IgD-negative memory B cell (primary cell): ENCODE measurements at regions not wholly inside any gene's neighbourhood (a gene's known extent, or its start where the extent isn't known, plus 50 kb on each side); places are given as distances from the start of the nearest gene placed in this dataset.

Source experiments
- H3K27ac Mint-ChIP-seq, 3 donors: one replicate each; pipeline ENCODE4 v1.8.0; 2020 to 2022; ENCODE audit warnings: mild to moderate bottlenecking in 3 of 3, mixed read lengths in 3 of 3, moderate library complexity in 1 of 3
- H3K27me3 Mint-ChIP-seq: one replicate; pipeline ENCODE4 v1.8.0; 2021; ENCODE audit warnings: mixed read lengths
- H3K36me3 Mint-ChIP-seq: one replicate; pipeline ENCODE4 v1.8.0; 2020; ENCODE audit warnings: mild to moderate bottlenecking, mixed read lengths
- H3K4me1 Mint-ChIP-seq, 3 donors: one replicate each; pipeline ENCODE4 v1.8.0; 2020 to 2022; ENCODE audit warnings: mixed read lengths in 3 of 3, mild to moderate bottlenecking in 1 of 3
- H3K4me3 Mint-ChIP-seq, 4 donors: one replicate each; pipeline ENCODE4 v1.8.0; 2020 to 2022; ENCODE audit warnings: mild to moderate bottlenecking in 4 of 4, mixed read lengths in 4 of 4, moderate library complexity in 3 of 4
- H3K9me3 Mint-ChIP-seq, 3 donors: one replicate each; pipeline ENCODE4 v1.8.0; 2020 to 2021; ENCODE audit warnings: mixed read lengths in 3 of 3, mild to moderate bottlenecking in 1 of 3

DNA sequence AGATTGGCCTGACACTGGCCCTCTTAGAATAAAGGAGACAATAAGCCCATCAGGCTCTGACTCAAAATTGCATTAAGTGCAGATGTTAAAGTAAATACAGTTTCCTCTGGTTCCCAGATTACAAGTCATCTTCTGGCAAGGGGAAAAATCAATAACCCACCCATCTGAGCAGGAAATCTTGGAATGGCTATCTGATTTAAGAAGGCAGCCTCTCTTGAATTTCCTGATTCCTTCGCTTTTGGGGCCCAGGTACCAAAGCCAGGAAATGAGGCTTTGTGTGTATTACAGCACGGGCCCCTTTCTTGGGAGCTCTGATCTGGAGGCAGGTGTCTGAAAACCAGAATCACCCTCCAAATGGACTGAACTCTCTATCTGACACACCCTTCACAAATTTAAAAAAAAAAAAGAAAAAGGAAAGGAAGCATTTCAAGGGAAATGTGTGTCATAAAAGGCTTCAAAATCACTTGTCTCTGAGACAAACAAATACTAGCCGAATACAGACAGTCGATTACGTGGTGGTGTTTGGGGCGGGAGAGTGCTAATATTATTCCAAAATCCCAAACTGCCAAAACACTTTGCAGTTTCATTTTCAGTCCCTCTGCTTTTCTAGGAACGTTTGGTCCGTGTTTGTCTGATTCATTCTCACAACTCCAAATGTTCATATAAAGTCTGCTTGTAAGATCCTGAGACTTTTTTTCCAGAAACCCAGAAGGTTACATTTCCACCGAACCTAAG lies 240.9 kb upstream of the CAMK1G start:
- Mint-ChIP-seq H3K9me3 (peaks cover 0 to 3% (median 0%) of the 10 kb centered on the region in 3 donors), H3K36me3 (no peaks in the 10 kb centered on the region), H3K27me3 (no peaks in the 10 kb centered on the region)

DNA sequence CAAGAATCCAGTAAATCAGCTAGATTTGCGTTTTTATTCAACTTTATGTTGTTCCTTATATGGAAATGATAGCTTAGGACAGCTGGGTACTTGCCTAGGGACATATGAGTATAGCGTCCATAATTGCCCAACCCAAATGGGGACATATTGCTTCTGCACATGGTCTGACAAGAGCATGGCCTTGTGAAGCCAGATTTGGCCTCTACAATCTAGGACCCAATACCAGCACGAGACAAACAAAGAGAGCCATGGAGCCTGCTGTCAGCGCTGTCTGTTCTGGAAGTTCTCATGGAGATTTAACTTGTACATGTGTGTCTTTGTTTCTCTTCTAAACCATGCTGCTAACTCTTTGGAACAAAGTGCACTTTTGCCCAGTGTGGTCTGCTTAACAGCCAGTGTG lies 240.0 kb upstream of the CAMK1G start:
- H3K4me1 Mint-ChIP-seq = peaks cover 0 to 1% (median 0%) of the 10 kb centered on the region in 3 donors
- H3K4me3 Mint-ChIP-seq = no peak overlapping the region
- peaks cover 0 to 3% (median 0%) of the 10 kb centered on the region in 3 donors for H3K9me3 Mint-ChIP-seq
- H3K36me3 Mint-ChIP-seq = no peaks in the 10 kb centered on the region
- no peaks in the 10 kb centered on the region for H3K27me3 Mint-ChIP-seq
- H3K27ac Mint-ChIP-seq = no peak overlapping the region

More for the DNA sequence above, 240.9 kb upstream of the CAMK1G start:
- H3K4me1 Mint-ChIP-seq = peaks cover 0 to 1% (median 0%) of the 10 kb centered on the region in 3 donors
- no peak overlapping the region for H3K27ac Mint-ChIP-seq
- no peak overlapping the region for H3K4me3 Mint-ChIP-seq

DNA sequence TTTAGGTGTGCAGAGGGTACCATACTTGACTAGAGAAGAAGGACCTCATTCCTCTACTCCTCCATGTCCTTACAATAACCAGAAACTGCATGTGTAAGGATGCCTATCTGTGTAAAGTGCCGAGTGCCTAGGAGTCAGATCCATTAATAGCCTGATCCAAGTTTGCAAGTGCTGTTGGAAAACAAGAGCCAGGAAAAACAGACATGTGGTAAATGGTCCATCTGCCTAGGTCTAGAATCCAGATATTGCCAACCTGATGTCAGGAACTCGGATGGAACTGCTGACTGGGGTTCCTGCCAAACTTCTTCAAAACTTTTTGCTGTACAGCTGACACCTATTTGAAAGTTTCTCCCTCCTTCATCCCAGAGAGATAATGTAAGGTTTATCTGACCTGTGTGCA lies 239.4 kb upstream of the CAMK1G start:
- H3K9me3 Mint-ChIP-seq = peaks cover 0 to 3% (median 0%) of the 10 kb centered on the region in 3 donors
- peak overlapping the region in 1 of 3 donors; percentile 27 for H3K27ac Mint-ChIP-seq
- H3K4me3 Mint-ChIP-seq = no peak overlapping the region
- H3K36me3 Mint-ChIP-seq = no peaks in the 10 kb centered on the region
- H3K27me3 Mint-ChIP-seq = no peaks in the 10 kb centered on the region
- H3K4me1 Mint-ChIP-seq = peaks cover 0 to 1% (median 0%) of the 10 kb centered on the region in 3 donors

DNA sequence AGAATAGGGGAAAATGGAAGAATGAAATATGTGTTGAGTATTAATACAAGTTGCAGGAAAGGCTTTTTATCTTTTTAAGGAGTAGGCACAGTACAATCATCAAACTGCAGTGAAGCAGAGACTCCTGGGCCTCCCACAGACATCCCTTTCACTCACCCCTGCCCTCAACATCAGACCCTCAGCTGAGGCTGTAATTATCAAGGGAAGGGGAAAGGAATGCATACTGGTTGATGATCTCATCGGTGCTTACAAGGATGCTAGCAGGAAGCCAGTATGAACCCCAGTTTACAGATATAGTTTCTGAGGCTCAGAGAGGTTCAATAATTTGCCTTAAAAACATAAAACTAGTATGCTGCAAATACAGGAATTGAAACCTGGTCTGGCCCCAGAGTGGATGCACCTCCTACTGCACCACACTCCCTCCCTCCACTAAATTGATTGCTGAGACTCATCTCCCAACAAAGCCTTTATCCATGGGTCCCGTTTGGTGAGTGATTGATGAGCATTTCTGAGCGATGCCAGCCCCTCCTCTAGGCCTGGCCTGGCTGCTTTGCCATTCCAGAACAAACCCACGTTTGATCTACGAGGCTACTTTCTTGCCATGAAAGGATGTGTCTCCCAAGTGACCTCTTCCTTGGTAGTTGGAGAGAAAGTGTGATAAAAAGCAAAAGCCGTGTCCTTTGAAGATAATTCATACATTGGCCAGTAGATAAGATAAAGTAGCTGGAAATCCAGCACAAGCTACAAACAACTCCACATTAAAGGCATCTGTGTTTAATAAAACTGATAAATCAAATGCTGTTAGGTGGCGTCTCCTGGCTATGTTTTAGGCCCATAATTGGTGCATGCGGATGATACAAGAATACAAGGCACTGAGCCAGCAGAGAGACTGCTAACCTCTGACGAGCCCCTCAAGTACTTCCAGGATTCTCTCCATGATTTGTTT lies 233.9 kb upstream of the CAMK1G start:
- Mint-ChIP-seq H3K9me3 (peaks cover 0 to 3% (median 0%) of the 10 kb centered on the region in 3 donors), H3K36me3 (no peaks in the 10 kb centered on the region), H3K27me3 (no peaks in the 10 kb centered on the region), H3K4me1 (no peaks in the 10 kb centered on the region), H3K4me3 (no peak overlapping the region), H3K27ac (no peak overlapping the region)

DNA sequence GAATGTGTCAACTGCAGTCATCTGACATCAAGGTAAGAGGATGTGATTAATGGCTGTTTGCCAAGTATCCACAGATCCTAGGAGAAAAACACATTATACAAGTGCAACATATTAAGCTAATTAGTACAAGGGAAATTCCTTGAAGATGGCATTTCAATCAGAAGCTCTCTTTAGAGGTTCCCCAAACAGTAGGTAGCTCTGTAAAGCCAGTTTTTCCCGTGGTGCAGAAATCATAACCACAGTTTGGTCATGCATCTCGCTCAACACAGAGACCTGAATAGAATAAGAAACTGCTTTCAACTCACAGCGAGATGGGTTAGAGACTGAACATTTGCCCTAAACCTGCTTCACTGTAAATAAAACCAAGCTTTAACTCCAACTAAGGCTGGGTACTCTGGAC lies 230.5 kb upstream of the CAMK1G start:
- no peak overlapping the region for H3K27ac Mint-ChIP-seq
- H3K9me3 Mint-ChIP-seq = no peaks in the 10 kb centered on the region
- H3K4me3 Mint-ChIP-seq = no peak overlapping the region
- peaks cover 3% of the 10 kb centered on the region for H3K27me3 Mint-ChIP-seq
- H3K36me3 Mint-ChIP-seq = peaks cover 1% of the 10 kb centered on the region
- no peaks in the 10 kb centered on the region for H3K4me1 Mint-ChIP-seq

DNA sequence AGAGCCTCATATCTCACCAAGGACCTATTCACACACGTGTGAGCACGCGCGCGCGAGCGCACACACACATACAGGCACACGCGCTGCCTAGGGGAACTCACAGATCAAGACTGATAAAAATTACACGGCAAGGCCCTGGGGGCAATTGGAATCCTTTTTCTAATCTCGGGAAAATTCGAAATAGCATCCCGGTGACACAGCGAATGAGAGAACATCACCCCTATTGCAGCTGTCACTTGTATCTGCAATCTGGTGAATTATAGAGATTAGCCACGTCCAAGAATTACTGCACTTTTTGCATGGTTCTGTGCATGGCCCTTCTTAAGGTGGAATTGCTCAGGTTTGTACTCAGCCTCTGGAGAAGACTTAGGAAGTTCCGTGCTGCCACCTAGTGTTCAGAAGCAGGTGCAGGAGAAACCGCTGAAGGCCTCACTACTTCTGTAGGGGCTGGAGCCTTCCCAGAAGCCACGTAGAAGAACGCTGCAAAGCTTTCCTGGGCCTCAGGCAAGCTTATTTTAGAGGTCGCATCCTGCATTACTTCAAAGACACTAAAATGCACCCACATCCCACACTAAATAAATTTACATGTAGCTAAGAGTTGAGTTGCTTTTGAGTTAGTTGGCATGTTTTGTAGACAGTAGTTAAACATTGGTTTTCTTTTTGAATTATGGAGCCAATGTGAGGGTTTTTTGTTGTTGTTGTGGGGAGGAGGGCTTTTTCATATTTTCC lies 229.2 kb upstream of the CAMK1G start:
- Mint-ChIP-seq H3K4me1 (no peaks in the 10 kb centered on the region), H3K27ac (no peak overlapping the region), H3K9me3 (no peaks in the 10 kb centered on the region), H3K27me3 (peaks cover 3% of the 10 kb centered on the region), H3K4me3 (no peak overlapping the region), H3K36me3 (peaks cover 1% of the 10 kb centered on the region)

DNA sequence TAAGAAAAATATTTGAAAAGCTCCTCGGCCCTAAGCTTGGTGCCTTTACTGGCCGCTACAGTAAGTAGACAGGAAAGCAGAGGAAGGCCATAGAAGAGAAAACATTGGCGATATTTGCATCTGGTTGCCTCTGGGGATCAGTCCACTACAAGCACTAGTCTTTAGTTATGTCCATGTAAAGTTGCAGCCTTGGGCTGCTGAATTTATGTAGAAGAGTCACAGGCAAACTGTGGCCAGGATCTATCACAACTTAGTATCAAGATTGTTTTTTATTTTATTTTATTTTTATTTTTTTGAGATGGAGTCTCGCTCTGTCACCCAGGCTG lies 228.7 kb upstream of the CAMK1G start:
- Mint-ChIP-seq H3K9me3 (no peaks in the 10 kb centered on the region), H3K36me3 (peaks cover 1% of the 10 kb centered on the region), H3K27ac (no peak overlapping the region), H3K4me3 (no peak overlapping the region), H3K4me1 (no peaks in the 10 kb centered on the region), H3K27me3 (peaks cover 3% of the 10 kb centered on the region)

DNA sequence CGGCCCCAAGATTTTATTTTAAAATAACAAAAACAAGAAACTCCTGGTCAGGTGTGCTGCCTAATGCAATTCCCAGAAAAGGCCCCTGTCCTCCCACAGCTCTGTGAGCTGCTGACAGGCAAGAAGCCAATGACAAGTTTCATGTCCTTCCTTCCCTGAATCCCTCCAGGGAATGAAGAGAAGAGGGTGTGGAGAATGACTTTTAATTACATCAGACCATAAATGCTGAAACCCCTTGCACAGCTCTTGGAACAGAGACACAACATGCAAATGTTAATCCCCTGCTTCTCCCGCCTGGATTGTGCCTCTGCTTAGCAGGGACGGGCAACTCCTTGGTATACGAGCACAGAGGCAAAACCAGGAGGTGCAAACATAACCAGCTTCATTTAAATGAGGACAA lies 228.1 kb upstream of the CAMK1G start:
- Mint-ChIP-seq H3K36me3 (peaks cover 1% of the 10 kb centered on the region), H3K4me1 (no peaks in the 10 kb centered on the region), H3K4me3 (no peak overlapping the region), H3K27me3 (peaks cover 3% of the 10 kb centered on the region), H3K27ac (no peak overlapping the region), H3K9me3 (no peaks in the 10 kb centered on the region)

DNA sequence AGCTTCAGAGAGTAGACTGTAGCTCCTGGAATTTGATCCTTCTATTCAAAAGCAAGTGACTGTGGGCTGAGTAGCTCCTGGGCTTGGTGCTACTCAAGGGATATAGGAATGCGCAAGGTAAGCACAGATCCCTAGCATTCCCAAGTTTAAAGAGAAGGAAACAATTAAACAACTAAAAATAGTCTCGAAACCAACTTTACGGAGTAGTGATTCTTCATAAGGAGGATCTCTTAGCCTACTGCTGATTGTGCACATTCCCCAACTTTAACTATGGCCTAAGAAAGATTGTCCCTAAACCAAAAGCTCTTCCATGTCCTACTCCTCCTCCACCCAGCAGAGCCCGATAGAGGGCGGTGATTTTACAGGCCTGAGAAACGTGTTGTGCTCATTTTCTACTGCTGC lies 226.5 kb upstream of the CAMK1G start:
- Mint-ChIP-seq H3K9me3 (no peaks in the 10 kb centered on the region), H3K36me3 (peaks cover 1% of the 10 kb centered on the region), H3K4me1 (no peaks in the 10 kb centered on the region), H3K4me3 (no peak overlapping the region), H3K27me3 (peaks cover 3% of the 10 kb centered on the region), H3K27ac (no peak overlapping the region)

DNA sequence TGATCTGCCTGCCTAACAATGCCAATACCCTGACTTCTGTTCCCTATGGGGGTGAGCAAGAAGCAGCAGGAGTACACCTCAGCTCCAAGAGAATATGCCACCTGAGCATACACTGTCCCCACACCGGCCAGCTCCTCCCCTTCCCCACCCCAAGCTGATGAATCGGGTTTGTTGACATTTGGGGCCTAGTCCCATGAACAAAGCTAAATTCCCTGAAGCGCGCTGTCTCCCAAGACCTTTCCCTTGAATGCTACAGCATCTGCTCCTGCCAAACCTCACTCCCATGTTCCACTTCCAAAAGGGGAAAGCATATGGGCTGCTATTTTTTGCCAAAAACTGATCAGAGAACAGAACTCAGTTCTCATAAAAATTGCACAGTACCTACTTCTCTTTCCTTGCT lies 220.4 kb upstream of the CAMK1G start:
- Mint-ChIP-seq H3K4me3 (no peak overlapping the region), H3K27ac (no peak overlapping the region), H3K9me3 (no peaks in the 10 kb centered on the region), H3K36me3 (no peaks in the 10 kb centered on the region), H3K4me1 (no peaks in the 10 kb centered on the region), H3K27me3 (peaks cover 4% of the 10 kb centered on the region)

DNA sequence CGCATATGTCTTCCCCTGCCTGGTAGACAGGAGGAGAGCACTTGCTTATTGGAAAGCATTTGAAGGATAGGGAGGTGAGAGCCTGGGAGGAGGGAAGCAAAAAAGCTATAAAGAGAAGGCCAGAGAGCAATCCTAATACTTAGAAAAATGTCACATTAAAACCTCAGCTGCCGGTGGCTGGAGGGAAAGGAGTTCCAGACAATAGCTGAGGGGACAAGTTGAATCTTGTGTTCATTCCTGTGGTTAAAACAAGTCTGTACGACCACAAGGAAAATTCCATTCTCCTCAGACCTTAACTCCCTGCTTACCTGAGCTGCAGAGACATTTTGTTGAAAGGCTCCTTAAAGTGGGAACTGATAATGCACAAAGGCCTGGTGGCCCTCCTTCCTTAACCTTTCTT lies 218.8 kb upstream of the CAMK1G start:
- no peaks in the 10 kb centered on the region for H3K36me3 Mint-ChIP-seq
- H3K27me3 Mint-ChIP-seq = peaks cover 6% of the 10 kb centered on the region
- H3K9me3 Mint-ChIP-seq = no peaks in the 10 kb centered on the region

DNA sequence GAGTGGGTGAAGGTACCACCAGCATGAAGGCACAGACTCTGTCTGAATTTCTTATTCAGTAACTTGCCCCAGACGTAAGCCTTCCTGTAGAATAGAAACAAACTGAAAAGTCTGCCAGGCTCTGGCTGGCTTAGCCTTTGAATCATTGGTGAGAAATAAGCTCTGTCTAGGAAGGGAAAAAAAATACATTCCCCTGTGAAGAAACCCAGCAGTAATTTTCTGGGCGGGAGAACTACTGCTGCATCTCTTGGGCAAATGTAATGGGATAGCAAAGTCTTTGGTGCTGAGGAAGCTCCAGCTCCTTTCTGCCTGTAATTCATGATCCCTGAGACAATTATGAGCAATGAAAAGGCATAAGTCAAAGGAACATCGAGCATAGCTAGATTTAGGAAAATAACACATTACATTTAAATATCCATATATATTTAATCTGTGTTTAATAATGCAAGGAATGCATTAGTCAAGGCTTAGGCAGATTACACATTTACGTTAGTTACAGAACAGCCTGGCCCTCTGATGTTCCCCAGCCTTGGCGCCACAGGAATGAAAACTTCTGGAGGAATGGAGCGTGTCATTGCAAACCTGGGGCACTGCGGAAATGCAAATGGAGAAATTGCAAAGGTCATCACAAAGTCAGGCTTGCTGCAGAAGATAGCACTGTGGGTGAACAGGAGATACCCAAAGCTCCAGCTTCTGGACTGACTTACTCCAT lies 216.3 kb upstream of the CAMK1G start:
- H3K4me1 Mint-ChIP-seq = peaks cover 0 to 2% (median 0%) of the 10 kb centered on the region in 3 donors
- H3K36me3 Mint-ChIP-seq = no peaks in the 10 kb centered on the region
- H3K27ac Mint-ChIP-seq = no peak overlapping the region
- H3K27me3 Mint-ChIP-seq = peaks cover 6% of the 10 kb centered on the region
- no peak overlapping the region for H3K4me3 Mint-ChIP-seq
- H3K9me3 Mint-ChIP-seq = no peaks in the 10 kb centered on the region

More for the DNA sequence above, 218.8 kb upstream of the CAMK1G start:
- H3K4me3 Mint-ChIP-seq = no peak overlapping the region
- H3K27ac Mint-ChIP-seq = no peak overlapping the region
- peaks cover 0 to 2% (median 0%) of the 10 kb centered on the region in 3 donors for H3K4me1 Mint-ChIP-seq

DNA sequence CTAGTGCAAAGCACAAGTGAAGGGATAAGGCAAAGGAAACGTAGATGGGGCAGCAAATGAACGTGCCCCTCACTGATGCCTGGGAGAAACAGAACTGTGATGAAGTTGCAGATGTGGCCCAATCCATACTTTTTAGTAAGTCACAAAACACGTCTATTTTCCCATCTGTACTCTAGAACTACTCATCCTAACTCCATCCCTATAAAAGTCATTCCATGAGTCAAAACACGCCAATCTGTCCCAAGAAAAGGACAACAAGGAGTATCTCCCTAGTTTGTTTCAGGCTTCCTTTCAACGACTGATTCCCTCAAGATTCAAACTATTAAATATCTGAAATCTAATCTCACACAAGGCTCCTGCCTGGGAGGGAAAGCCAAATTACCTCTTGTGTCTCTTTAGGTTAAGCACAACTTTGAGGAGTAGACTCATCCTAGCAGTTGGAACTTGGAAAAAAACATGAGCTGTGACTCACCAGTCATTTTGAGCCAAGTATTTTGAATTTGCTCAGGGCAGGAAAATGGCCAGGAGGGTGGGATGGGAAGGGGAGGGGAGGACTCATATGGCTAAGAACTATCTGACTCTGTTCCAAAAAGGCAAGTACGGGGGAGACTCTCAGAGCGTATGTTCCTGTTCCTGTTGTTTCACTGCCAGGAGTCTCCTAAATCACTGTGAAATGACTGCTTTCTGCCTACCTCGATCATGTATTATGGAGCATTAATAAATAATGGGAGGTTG lies 214.5 kb upstream of the CAMK1G start:
- H3K27ac Mint-ChIP-seq = no peak overlapping the region
- H3K4me1 Mint-ChIP-seq = peaks cover 0 to 2% (median 0%) of the 10 kb centered on the region in 3 donors
- peaks cover 0 to 2% (median 0%) of the 10 kb centered on the region in 3 donors for H3K9me3 Mint-ChIP-seq
- H3K36me3 Mint-ChIP-seq = no peaks in the 10 kb centered on the region
- H3K4me3 Mint-ChIP-seq = no peak overlapping the region
- H3K27me3 Mint-ChIP-seq = peaks cover 2% of the 10 kb centered on the region
